GM11168 (cell line): ENCODE measurements at regions not wholly inside any gene's neighbourhood (a gene's known extent, or its start where the extent isn't known, plus 50 kb on each side); places are given as distances from the start of the nearest gene placed in this dataset.

Experiments
- in situ Hi-C: fragments of 300-500 bp; cut with MboI; formaldehyde crosslinking; loops from one replicate; pipeline ENCODE4 v1.12.0; 2022; ENCODE audit warnings: low sequenced_read_pairs; ENCODE audit not compliant: unreplicated experiment

GRCh38 chr14:76551906-76552305 is 176.0 kb downstream of the ESRRB start:
- in situ Hi-C loops, result no loop called here

GRCh38 chr14:76564471-76565422 is 188.8 kb downstream of the ESRRB start:
- in situ Hi-C loops, result no loop called here

GRCh38 chr14:76566439-76566838 is 190.5 kb downstream of the ESRRB start:
- in situ Hi-C loops, result no loop called here

GRCh38 chr14:76574416-76575095 is 186.7 kb upstream of the VASH1 start:
- in situ Hi-C loops, result no loop called here

- in situ Hi-C loops, result no loop called here
Measured at GRCh38 chr14:76575108-76575507, 186.2 kb upstream of the VASH1 start.

GRCh38 chr14:76576047-76576741 is 185.1 kb upstream of the VASH1 start:
- in situ Hi-C loops, result no loop called here

GRCh38 chr14:76577090-76577489 is 184.2 kb upstream of the VASH1 start:
- in situ Hi-C loops, result no loop called here

GRCh38 chr14:76577837-76578236 is 183.4 kb upstream of the VASH1 start:
- in situ Hi-C loops, result no loop called here

GRCh38 chr14:76580399-76580798 is 180.9 kb upstream of the VASH1 start:
- in situ Hi-C loops, result no loop called here

- in situ Hi-C loops, result no loop called here
Measured at GRCh38 chr14:76580967-76581366, 180.3 kb upstream of the VASH1 start.

- in situ Hi-C loops, result no loop called here
Measured at GRCh38 chr14:76581592-76581991, 179.7 kb upstream of the VASH1 start.

- in situ Hi-C loops, result no loop called here
Measured at GRCh38 chr14:76582447-76582846, 178.8 kb upstream of the VASH1 start.

GRCh38 chr14:76583174-76583573 is 178.1 kb upstream of the VASH1 start:
- in situ Hi-C loops, result no loop called here

- in situ Hi-C loops, result no loop called here
Measured at GRCh38 chr14:76583805-76584204, 177.5 kb upstream of the VASH1 start.

GRCh38 chr14:76584271-76584702 is 177.0 kb upstream of the VASH1 start:
- in situ Hi-C loops, result no loop called here

GRCh38 chr14:76585616-76586015 is 175.7 kb upstream of the VASH1 start:
- in situ Hi-C loops, result no loop called here

- in situ Hi-C loops, result no loop called here
Measured at GRCh38 chr14:76589246-76589645, 172.0 kb upstream of the VASH1 start.

GRCh38 chr14:76591266-76591665 is 170.0 kb upstream of the VASH1 start:
- in situ Hi-C loops, result no loop called here

- in situ Hi-C loops, result no loop called here
Measured at GRCh38 chr14:76595266-76595665, 166.0 kb upstream of the VASH1 start.

- in situ Hi-C loops, result no loop called here
Measured at GRCh38 chr14:76597387-76597786, 163.9 kb upstream of the VASH1 start.

- in situ Hi-C loops, result no loop called here
Measured at GRCh38 chr14:76599141-76599540, 162.1 kb upstream of the VASH1 start.
